HepG2 (cell line): ENCODE measurements at regions not wholly inside any gene's neighbourhood (a gene's known extent, or its start where the extent isn't known, plus 50 kb on each side); places are given as distances from the start of the nearest gene placed in this dataset.

Source experiments
- ATAC-seq: fragments of 200-7000 bp; cut with Tn5 transposase; 3 replicates; pipeline ENCODE4 v1.9.1; 2020; ENCODE audit warnings: mild to moderate bottlenecking, moderate library complexity
- BruUV-seq: library from RNA; stranded (reverse); fragments of 400-500 nt; replicated peaks from 2 replicates; lab custom pipeline; 2021; lab: Mats Ljungman, UMichigan
- CTCF ChIA-PET: fragments of 300-600 bp; formaldehyde crosslinking; extraction: SDS; loops from one replicate; lab custom pipeline; 2021; ENCODE audit warnings: low total read pairs, inconsistent platforms, low intra/inter-chr PET ratio; lab: Yijun Ruan, JAX
- POLR2A ChIA-PET: fragments of 350-600 bp; sonication (Branson Sonifier 250); formaldehyde crosslinking; loops from one replicate; lab custom pipeline; 2020; ENCODE audit warnings: antibody characterized with exemption, inconsistent platforms; lab: Yijun Ruan, JAX
- DNase-seq: peaks from one replicate; pipeline ENCODE4 v3.0.0-alpha.2; 2015; ENCODE audit warnings: low spot score
- FAIRE-seq: peaks from 3 replicates; lab custom pipeline; 2011; peaks lifted over from hg19 to GRCh38; lab: Jason Lieb, UNC
- H2AFZ ChIP-seq: one replicate; pipeline ENCODE4 v1.6.1; 2011; ENCODE audit warnings: low read length, inconsistent platforms
- H3K27ac ChIP-seq: fragments of 300-600 bp; 3 replicates; pipeline ENCODE4 v1.8.0; 2011; ENCODE audit warnings: mixed run types, mild to moderate bottlenecking, mixed read lengths, low read length, inconsistent platforms; ENCODE audit not compliant: insufficient read depth; ENCODE audit errors: extremely low read length
- H3K27me3 ChIP-seq, 2 experiments: fragments of 200-600 bp in 1 of 2; 2 replicates in 1 of 2; 3 replicates in 1 of 2; pipeline versions ENCODE4 v1.6.0 to v1.8.0; 2011; ENCODE audit warnings: low read length in 2 of 2, mild to moderate bottlenecking in 2 of 2, moderate library complexity in 2 of 2, inconsistent platforms in 1 of 2; ENCODE audit not compliant: insufficient read depth in 2 of 2, control insufficient read depth in 1 of 2
- H3K36me3 ChIP-seq, 2 experiments: fragments of 200-600 bp in 1 of 2; replicated peaks in 1 of 2; 2 replicates in 1 of 2; 3 replicates in 1 of 2; pipeline versions ENCODE4 v1.5.1 to v1.8.0; 2011; ENCODE audit warnings: low read length in 2 of 2, inconsistent platforms in 1 of 2; ENCODE audit not compliant: insufficient read depth in 2 of 2, control insufficient read depth in 1 of 2
- H3K4me1 ChIP-seq: 2 replicates; pipeline ENCODE4 v1.5.1; 2012; ENCODE audit warnings: low read length, inconsistent platforms; ENCODE audit not compliant: insufficient read depth
- H3K4me2 ChIP-seq: 2 replicates; pipeline ENCODE4 v1.6.0; 2011; ENCODE audit warnings: low read depth, low read length, inconsistent platforms
- H3K4me3 ChIP-seq, 3 experiments: fragments of 200-600 bp in 1 of 3; sonication (generic), shearing (Covaris generic) in 1 of 3; replicated peaks in 1 of 3; 2 replicates each; pipeline ENCODE4 v1.5.1; 2011 to 2016; ENCODE audit warnings: low read length in 3 of 3, inconsistent platforms in 2 of 3, low read depth in 2 of 3, mild to moderate bottlenecking in 2 of 3, control low read depth in 1 of 3, mixed read lengths in 1 of 3; ENCODE audit not compliant: insufficient read depth in 1 of 3
- H3K79me2 ChIP-seq: one replicate; pipeline ENCODE4 v1.6.1; 2011; ENCODE audit warnings: low read length, inconsistent platforms; ENCODE audit not compliant: insufficient read depth
- H3K9ac ChIP-seq: 2 replicates; pipeline ENCODE4 v1.6.0; 2011; ENCODE audit warnings: mild to moderate bottlenecking, low read depth, low read length, inconsistent platforms; ENCODE audit not compliant: insufficient read depth
- H3K9me3 ChIP-seq: 2 replicates; pipeline ENCODE4 v1.5.1; 2012; ENCODE audit warnings: mild to moderate bottlenecking, low read length
- H4K20me1 ChIP-seq: 2 replicates; pipeline ENCODE4 v1.6.0; 2011; ENCODE audit warnings: inconsistent platforms, mild to moderate bottlenecking, low read length, moderate library complexity; ENCODE audit not compliant: insufficient read depth
- CEBPB ChIP-seq: IDR thresholded peaks from 2 replicates; pipeline ENCODE4 v1.6.1; 2011; ENCODE audit warnings: low read depth, low read length, improper control_type of control experiment, borderline replicate concordance
- MAFF ChIP-seq: IDR thresholded peaks from 2 replicates; pipeline ENCODE4 v1.6.1; 2011; ENCODE audit warnings: low read depth, low read length, improper control_type of control experiment
- MAFK ChIP-seq, 2 experiments: IDR thresholded peaks in 1 of 2; conservative IDR thresholded peaks in 1 of 2; 2 replicates each; pipeline ENCODE4 v1.6.1; 2011; ENCODE audit warnings: improper control_type of control experiment in 2 of 2, low read length in 2 of 2
- SMC3 ChIP-seq: IDR thresholded peaks from 2 replicates; pipeline ENCODE4 v1.6.1; 2011; ENCODE audit warnings: low read length, improper control_type of control experiment
- TCF7 ChIP-seq: sonication (generic); IDR thresholded peaks from 2 replicates; pipeline ENCODE4 v1.6.1; 2016; ENCODE audit warnings: antibody characterized with exemption, low read depth
- ZNF772 ChIP-seq: sonication (generic); formaldehyde crosslinking; IDR thresholded peaks from 2 replicates; pipeline ENCODE4 v1.5.0; 2020; ENCODE audit warnings: mild to moderate bottlenecking, missing genetic modification reagents
- ZSCAN30 ChIP-seq: sonication (generic); formaldehyde crosslinking; IDR thresholded peaks from 2 replicates; pipeline ENCODE4 v1.5.0; 2020; ENCODE audit warnings: mild to moderate bottlenecking, missing genetic modification reagents
- WGBS: methylation state at CpG from one replicate; pipeline ENCODE4 v1.1.6; 2017; ENCODE audit warnings: low lambda C conversion rate; 5-methylcytosine and 5-hydroxymethylcytosine counted together
- in situ Hi-C: cut with HindIII; loops from 2 replicates; pipeline ENCODE4 v1.10.0; 2017; ENCODE audit warnings: low pct_unique_long_range_greater_than_20kb; ENCODE audit not compliant: extremely low pct_ligation_motif_present
- intact Hi-C: fragments of 100-400 bp; cut with micrococcal nuclease; formaldehyde crosslinking; loops from one replicate; pipeline ENCODE4 v1.10.0; 2022; ENCODE audit not compliant: unreplicated experiment

DNA sequence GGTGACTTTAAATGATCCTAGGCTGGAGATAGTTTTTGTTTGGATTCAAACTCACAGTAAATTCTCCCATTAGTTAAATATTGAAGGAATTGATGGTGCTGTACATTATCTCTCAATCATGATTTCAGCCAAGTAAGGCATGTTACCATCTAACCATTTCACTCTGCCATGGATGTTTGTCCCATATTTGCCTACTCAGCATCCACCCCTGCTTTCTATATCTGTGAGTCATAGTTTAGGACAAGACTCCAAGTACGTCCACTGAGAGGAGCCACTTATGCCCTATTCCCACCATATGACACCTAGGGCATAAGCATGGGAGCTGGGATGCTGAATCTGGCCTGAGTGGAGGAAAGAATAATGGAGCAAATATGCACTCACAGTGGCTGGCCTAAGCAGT lies 155.2 kb downstream of the RPL10L start:
- Histone ChIP-seq H2AFZ (no peak overlapping the region), H3K36me3 (no peaks in the 10 kb centered on the region), H3K27me3 (no peaks in the 10 kb centered on the region), H3K4me2 (no peak overlapping the region), H3K9ac (no peak overlapping the region), H3K79me2 (no peaks in the 10 kb centered on the region), H3K4me3 (no peak overlapping the region), H3K27ac (no peak overlapping the region), H4K20me1 (no peaks in the 10 kb centered on the region), H3K4me1 (no peaks in the 10 kb centered on the region), H3K9me3 (peaks cover 38% of the 10 kb centered on the region)
- CTCF ChIA-PET, result no interaction called here
- intact Hi-C loops, result no loop called here
- no TSS peak for BruUV-seq
- TF ChIP-seq TCF7, result no peak
- TF ChIP-seq MAFF, result peak; percentile 62
- TF ChIP-seq MAFK (conservative IDR thresholded peaks at IDR 0.05 in 1 of 2, IDR thresholded peaks at IDR 0.05 in 1 of 2; ENCODE audit: low read length in 2 of 2), result peak; percentile 65 to 80
- in situ Hi-C loops, result no loop called here
- DNase-seq (no peak), FAIRE-seq (no peak), ATAC-seq (no peak)
- POLR2A ChIA-PET, result no interaction called here
- WGBS, result 0% methylated on average over 1 of the region's 1 CpG

DNA sequence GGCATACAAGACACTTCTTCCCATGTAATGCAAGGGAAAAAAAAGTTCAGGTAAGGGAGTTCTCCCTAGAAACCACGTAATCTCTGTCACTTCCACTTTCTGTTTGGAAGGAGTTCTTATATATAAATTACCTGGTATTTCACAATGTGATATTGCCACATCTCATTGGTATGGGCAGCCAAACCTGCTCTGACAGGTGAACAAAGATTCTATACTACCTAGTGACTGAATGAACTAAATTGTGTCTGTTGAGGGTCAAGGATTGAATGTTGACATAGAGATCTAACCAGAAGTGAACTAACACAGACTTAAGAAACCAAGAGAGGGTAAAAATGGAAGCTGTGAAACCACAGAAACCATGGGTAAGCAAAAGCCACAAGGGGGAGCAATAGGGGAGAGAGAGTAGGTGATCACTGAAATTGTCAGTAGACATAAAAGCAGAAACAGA lies 161.3 kb downstream of the RPL10L start:
- Histone ChIP-seq H3K4me2 (no peak overlapping the region), H3K36me3 (no peaks in the 10 kb centered on the region), H3K79me2 (no peaks in the 10 kb centered on the region), H3K9ac (no peak overlapping the region), H4K20me1 (no peaks in the 10 kb centered on the region), H2AFZ (no peak overlapping the region), H3K27me3 (no peaks in the 10 kb centered on the region), H3K4me3 (no peak overlapping the region), H3K27ac (no peak overlapping the region), H3K9me3 (peaks cover 43% of the 10 kb centered on the region), H3K4me1 (no peaks in the 10 kb centered on the region)
- TF ChIP-seq SMC3 (0 out of 2 replicates have a peak, but pooled peaks have one; percentile 10), CEBPB (peak; percentile 21; the same call in 1 of the 2 replicates), ZSCAN30 (CRISPR knock-in tag) (no peak), ZNF772 (CRISPR knock-in tag) (no peak)
- no peak for FAIRE-seq
- no TSS peak for BruUV-seq
- ChIA-PET POLR2A (no interaction called here), CTCF (no interaction called here)
- intact Hi-C loops, result loop anchor here (5.0 kb wide), 1 partner anchor 1047 kb away; no protein-coding TSS in a partner anchor
- in situ Hi-C loops, result no loop called here
- DNase-seq, result peak; percentile 2
- ATAC-seq, result no peak
- 0% methylated on average over 1 of the region's 1 CpG for WGBS
